ENCODE measurements at regions not wholly inside any gene's neighbourhood (a gene's known extent, or its start where the extent isn't known, plus 50 kb on each side); places are given as distances from the start of the nearest gene placed in this dataset.

DNA sequence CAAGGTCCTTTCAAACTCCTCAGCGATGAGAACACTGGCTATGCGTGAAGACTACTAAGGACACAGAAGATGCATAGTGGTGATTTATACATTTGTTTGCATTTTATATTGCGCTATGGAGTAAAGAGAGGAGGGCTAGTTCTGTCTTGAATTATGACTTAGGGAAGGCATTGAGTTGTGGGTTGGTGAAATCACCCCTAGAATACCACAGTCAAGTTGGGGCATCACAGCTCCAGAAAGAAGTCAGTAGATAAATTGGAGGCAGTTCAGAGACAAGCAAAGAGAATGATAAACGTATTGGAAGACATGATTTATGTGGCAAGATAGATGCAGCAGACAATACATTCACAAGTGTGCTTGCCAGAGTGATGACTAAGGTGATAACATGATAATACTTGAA is 460.4 kb downstream of the EPHA4 start:
- no peak for TF ChIP-seq NONO (IDR thresholded peaks at IDR 0.05; ENCODE audit: low read depth in 2 of 2, low read length in 1 of 2)
- no peak for TF ChIP-seq MXI1 (IDR thresholded peaks at IDR 0.05; ENCODE audit: low read depth, low read length)
- TF ChIP-seq POLR2AphosphoS5 (IDR thresholded peaks at IDR 0.05; ENCODE audit: control insufficient read depth, insufficient read depth, low read depth, low read length): no peak
- no peak for TF ChIP-seq EP300 (IDR thresholded peaks at IDR 0.05; ENCODE audit: low read length)
- no peak for TF ChIP-seq ZBED1 (IDR thresholded peaks at IDR 0.05)

Measured in K562 (cell line).